Activated CD8-positive, alpha-beta memory T cell treated with anti-CD3 and anti-CD28 coated beads, Interleukin-2, amount 50 U/mL, for 4 hours (primary cell): ENCODE measurements at regions not wholly inside any gene's neighbourhood (a gene's known extent, or its start where the extent isn't known, plus 50 kb on each side); places are given as distances from the start of the nearest gene placed in this dataset.

Experiments
- DNase-seq: peaks from one replicate; pipeline ENCODE4 v3.0.0-alpha.2; 2020

GRCh38 chr12:107411792-107412535 lies 273.6 kb upstream of the PWP1 start:
- DNase-seq, result no peak

- DNase-seq, result no peak
Measured at GRCh38 chr12:107415071-107415470, 270.5 kb upstream of the PWP1 start.

GRCh38 chr12:107415834-107416233 lies 269.8 kb upstream of the PWP1 start:
- no peak for DNase-seq

GRCh38 chr12:107417004-107417403 lies 268.6 kb upstream of the PWP1 start:
- no peak for DNase-seq

GRCh38 chr12:107418981-107419380 lies 266.6 kb upstream of the PWP1 start:
- DNase-seq, result no peak

GRCh38 chr12:107423531-107423930 lies 262.1 kb upstream of the PWP1 start:
- DNase-seq, result no peak

- DNase-seq, result no peak
Measured at GRCh38 chr12:107429006-107429705, 256.4 kb upstream of the PWP1 start.

- no peak for DNase-seq
Measured at GRCh38 chr12:107431942-107432341, 253.7 kb upstream of the PWP1 start.

- DNase-seq, result no peak
Measured at GRCh38 chr12:107435072-107435471, 250.5 kb upstream of the PWP1 start.

- no peak for DNase-seq
Measured at GRCh38 chr12:107435520-107435919, 250.1 kb upstream of the PWP1 start.

- DNase-seq, result no peak
Measured at GRCh38 chr12:107436376-107436775, 249.2 kb upstream of the PWP1 start.

- no peak for DNase-seq
Measured at GRCh38 chr12:107436836-107437235, 248.8 kb upstream of the PWP1 start.

GRCh38 chr12:107437954-107438353 lies 247.6 kb upstream of the PWP1 start:
- no peak for DNase-seq

- DNase-seq, result no peak
Measured at GRCh38 chr12:107439026-107439738, 246.4 kb upstream of the PWP1 start.

GRCh38 chr12:107440606-107441005 lies 245.0 kb upstream of the PWP1 start:
- no peak for DNase-seq

GRCh38 chr12:107441665-107442300 lies 243.8 kb upstream of the PWP1 start:
- DNase-seq, result no peak

- DNase-seq, result no peak
Measured at GRCh38 chr12:107442326-107442987, 243.1 kb upstream of the PWP1 start.

- no peak for DNase-seq
Measured at GRCh38 chr12:107443320-107444090, 242.1 kb upstream of the PWP1 start.

- DNase-seq, result no peak
Measured at GRCh38 chr12:107444771-107445170, 240.8 kb upstream of the PWP1 start.

- no peak for DNase-seq
Measured at GRCh38 chr12:107446476-107446875, 239.1 kb upstream of the PWP1 start.

GRCh38 chr12:107447336-107447735 lies 238.3 kb upstream of the PWP1 start:
- DNase-seq, result no peak

GRCh38 chr12:107448198-107448597 lies 237.4 kb upstream of the PWP1 start:
- no peak for DNase-seq
